Liver (tissue), 8 donors: ENCODE measurements at regions not wholly inside any gene's neighbourhood (a gene's known extent, or its start where the extent isn't known, plus 50 kb on each side); places are given as distances from the start of the nearest gene placed in this dataset.

Experiments used
- DNase-seq: peaks from one replicate; pipeline ENCODE4 v3.0.0-alpha.2; 2017; ENCODE audit warnings: low spot score
- H3K27ac ChIP-seq, 2 donors: one replicate each; pipeline ENCODE4 v1.7.0; 2013; ENCODE audit warnings: inconsistent platforms in 2 of 2, low read length in 2 of 2, control low read depth in 1 of 2, low read depth in 1 of 2, mild to moderate bottlenecking in 1 of 2
- H3K27me3 ChIP-seq, 4 donors: one replicate each; pipeline versions ENCODE4 v1.6.1 to v1.7.0; 2013; ENCODE audit warnings: low read length in 3 of 4, inconsistent platforms in 1 of 4, mild to moderate bottlenecking in 1 of 4, moderate library complexity in 1 of 4; ENCODE audit not compliant: control insufficient read depth in 4 of 4, insufficient read depth in 4 of 4
- H3K36me3 ChIP-seq, 4 donors: one replicate each; pipeline versions ENCODE4 v1.6.1 to v1.7.0; 2013; ENCODE audit warnings: low read length in 3 of 4, mild to moderate bottlenecking in 3 of 4, low read depth in 1 of 4, moderate library complexity in 1 of 4; ENCODE audit not compliant: control insufficient read depth in 4 of 4, insufficient read depth in 3 of 4
- H3K4me1 ChIP-seq, 4 donors: one replicate each; pipeline versions ENCODE4 v1.6.1 to v1.7.0; 2013; ENCODE audit warnings: low read length in 3 of 4, mild to moderate bottlenecking in 3 of 4, moderate library complexity in 1 of 4; ENCODE audit not compliant: control insufficient read depth in 4 of 4, insufficient read depth in 4 of 4
- H3K4me3 ChIP-seq, 3 donors: one replicate each; pipeline versions ENCODE4 v1.6.1 to v1.7.0; 2013; ENCODE audit warnings: low read length in 3 of 3, control low read depth in 1 of 3, low read depth in 1 of 3, mild to moderate bottlenecking in 1 of 3
- H3K9ac ChIP-seq, 2 donors: one replicate each; pipeline ENCODE4 v1.7.0; 2013; ENCODE audit warnings: low read length in 2 of 2, mild to moderate bottlenecking in 2 of 2, moderate library complexity in 2 of 2, control low read depth in 1 of 2, low read depth in 1 of 2
- H3K9me3 ChIP-seq, 4 donors: one replicate each; pipeline versions ENCODE4 v1.6.1 to v1.7.0; 2013; ENCODE audit warnings: low read length in 3 of 4; ENCODE audit not compliant: control insufficient read depth in 4 of 4
- ATF3 ChIP-seq: IDR thresholded peaks from 2 replicates; pipeline ENCODE4 v1.6.1; 2016; ENCODE audit warnings: antibody characterized with exemption
- CTCF ChIP-seq: fragments of 150-350 bp; IDR thresholded peaks from 2 replicates; pipeline ENCODE4 v1.5.1; 2017; ENCODE audit warnings: improper control_type of control experiment, low read depth, low read length; ENCODE audit not compliant: missing input control
- EGR1 ChIP-seq, 2 donors: IDR thresholded peaks; 2 replicates each; pipeline ENCODE4 v1.6.1; 2016 to 2018; ENCODE audit warnings: antibody characterized with exemption in 2 of 2, low read depth in 2 of 2
- FOXA1 ChIP-seq: IDR thresholded peaks from 2 replicates; pipeline ENCODE4 v1.6.1; 2016; ENCODE audit warnings: antibody characterized with exemption
- FOXA2 ChIP-seq: IDR thresholded peaks from 2 replicates; pipeline ENCODE4 v1.6.1; 2016; ENCODE audit warnings: antibody characterized with exemption
- GABPA ChIP-seq, 2 donors: IDR thresholded peaks in 1 of 2; conservative IDR thresholded peaks in 1 of 2; 2 replicates each; pipeline ENCODE4 v1.6.1; 2016; ENCODE audit warnings: antibody characterized with exemption in 2 of 2, mild to moderate bottlenecking in 1 of 2, moderate library complexity in 1 of 2
- HNF4A ChIP-seq, 2 donors: conservative IDR thresholded peaks; 2 replicates each; pipeline ENCODE4 v1.6.1; 2016; ENCODE audit warnings: antibody characterized with exemption in 2 of 2, mild to moderate bottlenecking in 2 of 2
- HNF4G ChIP-seq: IDR thresholded peaks from 2 replicates; pipeline ENCODE4 v1.6.1; 2016; ENCODE audit warnings: antibody characterized with exemption
- JUND ChIP-seq, 2 donors: IDR thresholded peaks; 2 replicates each; pipeline ENCODE4 v1.6.1; 2016; ENCODE audit warnings: antibody characterized with exemption in 2 of 2
- MAX ChIP-seq: IDR thresholded peaks from 2 replicates; pipeline ENCODE4 v1.6.1; 2016; ENCODE audit warnings: antibody characterized with exemption
- NR2F2 ChIP-seq: IDR thresholded peaks from 2 replicates; pipeline ENCODE4 v1.6.1; 2016; ENCODE audit warnings: antibody characterized with exemption
- RAD21 ChIP-seq, 2 donors: IDR thresholded peaks; 2 replicates each; pipeline ENCODE4 v1.6.1; 2016; ENCODE audit warnings: antibody characterized with exemption in 2 of 2, mild to moderate bottlenecking in 2 of 2
- REST ChIP-seq: IDR thresholded peaks from 2 replicates; pipeline ENCODE4 v1.6.1; 2016; ENCODE audit warnings: antibody characterized with exemption, mild to moderate bottlenecking
- RXRA ChIP-seq, 2 donors: IDR thresholded peaks; 2 replicates each; pipeline ENCODE4 v1.6.1; 2017 to 2018; ENCODE audit warnings: antibody characterized with exemption in 2 of 2, mild to moderate bottlenecking in 1 of 2
- SP1 ChIP-seq: IDR thresholded peaks from 2 replicates; pipeline ENCODE4 v1.6.1; 2018; ENCODE audit warnings: antibody characterized with exemption, mild to moderate bottlenecking
- TAF1 ChIP-seq: conservative IDR thresholded peaks from 2 replicates; pipeline ENCODE4 v1.6.1; 2016; ENCODE audit warnings: antibody characterized with exemption, mild to moderate bottlenecking
- YY1 ChIP-seq: IDR thresholded peaks from 2 replicates; pipeline ENCODE4 v1.6.1; 2016; ENCODE audit warnings: antibody characterized with exemption, mild to moderate bottlenecking
- ZBTB33 ChIP-seq: IDR thresholded peaks from 2 replicates; pipeline ENCODE4 v1.6.1; 2016; ENCODE audit warnings: antibody characterized with exemption
- WGBS: extraction: QIAGEN DNeasy Blood & Tissue Kit; methylation state at CpG from one replicate; pipeline ENCODE4 v1.1.7; 2013; 5-methylcytosine and 5-hydroxymethylcytosine counted together
- donor health status: healthy.
- donor health status: healthy.
- donor health status: healthy.
- donor health status: healthy.
- donor health status: healthy.

GRCh38 chr5:111934511-111934910, 177.5 kb upstream of the NREP start:
- Histone ChIP-seq H3K27me3 (no peaks in the 10 kb centered on the region), H3K9ac (no peak overlapping the region), H3K4me3 (no peak overlapping the region), H3K27ac (no peak overlapping the region), H3K4me1 (no peaks in the 10 kb centered on the region), H3K36me3 (no peaks in the 10 kb centered on the region), H3K9me3 (peaks cover 0 to 3% (median 0%) of the 10 kb centered on the region in 4 donors)
- DNase-seq = no peak
- TF ChIP-seq ZBTB33 (no peak), RXRA (IDR thresholded peaks at IDR 0.05) (no peak), RAD21 (IDR thresholded peaks at IDR 0.05) (no peak), NR2F2 (no peak), HNF4G (no peak), MAX (no peak), SP1 (no peak), FOXA2 (no peak), HNF4A (conservative IDR thresholded peaks at IDR 0.05) (no peak), JUND (IDR thresholded peaks at IDR 0.05) (no peak), CTCF (no peak), REST (no peak), YY1 (no peak), TAF1 (no peak), GABPA (IDR thresholded peaks at IDR 0.05 in 1 of 2, conservative IDR thresholded peaks at IDR 0.05 in 1 of 2) (no peak), FOXA1 (no peak), ATF3 (no peak)
- 96% methylated on average over 2 of the region's 2 CpGs for WGBS

GRCh38 chr5:111933086-111933485, 176.1 kb upstream of the NREP start:
- no peaks in the 10 kb centered on the region for H3K27me3 ChIP-seq
- H3K9me3 ChIP-seq = peaks cover 0 to 3% (median 0%) of the 10 kb centered on the region in 4 donors
- H3K4me3 ChIP-seq = no peak overlapping the region
- no peaks in the 10 kb centered on the region for H3K36me3 ChIP-seq
- no peak overlapping the region for H3K9ac ChIP-seq
- H3K4me1 ChIP-seq = no peaks in the 10 kb centered on the region
- H3K27ac ChIP-seq = no peak overlapping the region
- DNase-seq = no peak
- WGBS = 84% methylated on average over 2 of the region's 2 CpGs
- TF ChIP-seq GABPA (IDR thresholded peaks at IDR 0.05 in 1 of 2, conservative IDR thresholded peaks at IDR 0.05 in 1 of 2) (no peak), RAD21 (IDR thresholded peaks at IDR 0.05) (no peak), HNF4G (no peak), FOXA1 (no peak), MAX (no peak), FOXA2 (no peak), ATF3 (no peak), SP1 (no peak), JUND (IDR thresholded peaks at IDR 0.05) (no peak), YY1 (no peak), ZBTB33 (no peak), HNF4A (conservative IDR thresholded peaks at IDR 0.05) (no peak), RXRA (IDR thresholded peaks at IDR 0.05) (no peak), NR2F2 (no peak), TAF1 (no peak), EGR1 (IDR thresholded peaks at IDR 0.05; ENCODE audit: low read depth in 2 of 2) (no peak)
